NCI-H510A treated with DMSO at 0.1 percent for 48 hours (cell line): ENCODE measurements at regions not wholly inside any gene's neighbourhood (a gene's known extent, or its start where the extent isn't known, plus 50 kb on each side); places are given as distances from the start of the nearest gene placed in this dataset.
"Not testable (repeated sequence)": the region's sequence is repeated elsewhere in the genome, so short reads cannot be mapped to it uniquely, and the experiment has no call there.

ENCODE experiments used
- DNase-seq: peaks from one replicate; lab custom pipeline; 2025; lab: John Stamatoyannopoulos, UW

- DNase-seq: no peak
Observed at GRCh38 chr2:167792126-167792525, 455.3 kb downstream of the STK39 start.

DNA sequence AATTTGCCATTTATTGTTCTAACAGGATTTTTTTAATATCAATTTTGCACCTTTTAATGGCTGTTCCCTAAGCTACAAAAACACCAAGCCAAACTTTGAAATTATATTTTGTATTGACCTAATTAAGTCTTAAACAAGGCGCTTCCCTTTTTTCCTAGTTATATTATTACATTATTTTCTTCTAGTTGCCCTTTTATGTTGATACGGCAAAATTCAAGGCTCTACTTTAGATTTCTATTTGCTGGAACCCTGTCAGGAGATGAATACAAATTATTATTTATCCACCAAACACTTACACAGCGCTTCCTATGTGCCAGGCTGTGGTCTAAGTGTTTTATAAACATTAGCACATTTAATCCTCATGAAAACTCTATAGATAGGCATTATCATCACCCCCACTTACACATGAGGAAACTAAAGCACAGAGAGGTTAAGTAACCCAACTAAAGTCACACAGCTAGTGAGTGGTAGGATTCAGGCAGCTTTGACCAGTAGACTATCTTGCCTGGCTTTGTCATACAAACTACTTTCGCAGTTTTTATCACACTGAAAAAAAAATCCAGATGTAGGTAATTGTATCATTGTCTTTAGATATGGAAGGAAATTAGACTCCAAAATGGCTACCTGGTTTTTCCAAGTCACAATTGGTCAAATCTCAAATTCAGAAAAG, 456.5 kb downstream of the STK39 start:
- no peak for DNase-seq

DNA sequence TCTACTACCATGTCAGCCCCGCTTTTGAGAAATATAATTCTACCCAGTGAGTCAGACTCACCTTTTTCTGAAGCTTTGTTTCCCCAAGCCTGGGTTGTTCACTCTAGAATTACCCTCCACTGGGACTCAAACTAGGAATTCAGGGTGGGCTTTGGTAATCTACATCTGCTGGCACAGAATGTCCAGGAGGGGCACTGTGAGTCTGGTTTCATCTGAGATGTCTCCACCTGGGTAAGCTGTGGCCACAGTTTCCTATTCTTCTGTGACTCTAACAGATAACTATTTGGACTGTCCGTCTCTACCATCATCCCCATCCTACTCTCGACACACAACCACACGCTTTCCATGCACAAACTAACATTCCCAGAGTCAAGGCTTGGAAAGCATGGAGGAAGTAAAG, 457.2 kb downstream of the STK39 start:
- DNase-seq: no peak

DNA sequence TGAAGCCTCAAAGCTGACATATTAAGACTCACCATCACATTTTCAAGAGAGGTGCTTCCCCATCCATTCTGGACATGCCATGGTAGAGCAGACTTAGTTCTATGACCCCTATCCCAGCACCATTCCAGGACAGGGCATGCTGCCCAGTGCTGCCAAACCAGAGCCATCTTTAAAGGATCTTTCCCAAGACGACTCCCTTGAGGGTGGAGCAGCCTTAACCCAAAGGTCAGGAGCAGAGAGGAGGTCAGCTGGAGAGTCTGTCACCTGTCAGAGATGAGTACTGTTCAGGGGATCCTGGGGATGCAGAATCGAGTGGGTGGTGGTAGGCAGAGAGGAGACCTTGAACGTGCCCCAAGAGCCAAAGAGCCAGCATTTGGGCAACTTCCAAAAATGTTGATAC, 459.8 kb downstream of the STK39 start:
- DNase-seq: no peak

DNA sequence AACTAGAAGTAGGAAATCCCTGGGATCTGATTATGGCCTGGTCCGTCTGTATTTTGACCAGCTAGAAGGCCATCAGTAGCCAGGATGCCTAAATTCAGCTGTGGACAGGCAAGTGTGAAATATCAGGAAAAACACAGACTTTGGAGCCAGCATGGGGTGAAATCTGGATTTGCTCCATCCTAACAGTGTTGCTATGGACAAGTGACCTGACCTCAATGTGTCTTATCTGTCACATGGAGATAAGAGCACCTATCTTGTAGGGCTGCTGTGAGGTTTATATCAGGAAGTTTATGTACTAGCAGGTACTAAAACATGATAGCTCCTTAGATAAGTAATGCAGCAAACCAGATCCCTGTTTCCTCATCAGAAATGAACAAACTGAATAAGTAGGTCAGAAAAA, 460.4 kb downstream of the STK39 start:
- DNase-seq: no peak

DNA sequence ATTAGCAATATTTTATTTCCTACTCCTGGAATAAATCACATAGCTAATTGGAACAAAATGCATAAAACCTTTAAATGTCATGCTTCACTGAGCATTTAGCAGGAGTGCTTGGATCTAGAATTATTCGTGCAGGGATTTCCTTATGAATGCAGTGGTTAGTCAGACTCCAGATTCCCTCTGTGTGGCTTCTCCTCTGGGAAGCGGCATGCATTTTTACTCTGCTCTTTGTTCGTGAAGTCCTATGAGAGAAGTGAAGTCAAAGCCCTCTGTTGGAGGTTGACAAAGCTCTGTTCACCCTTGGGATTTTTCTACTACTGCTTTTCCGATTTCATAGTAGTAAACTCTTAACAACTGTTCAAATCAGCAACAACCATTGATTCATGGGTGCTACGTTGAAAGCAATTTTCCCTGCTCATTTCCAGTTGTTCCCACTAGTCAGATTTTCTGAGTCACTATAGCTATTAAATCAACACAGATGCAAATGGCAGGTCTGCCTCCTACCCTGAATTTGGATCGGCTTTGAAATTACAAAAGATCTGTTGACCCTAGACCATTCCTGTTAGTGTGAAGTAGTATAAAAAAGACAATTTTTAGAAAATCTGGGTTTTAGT, 461.7 kb downstream of the STK39 start:
- DNase-seq: no peak

- no peak for DNase-seq
Observed at GRCh38 chr2:167784084-167784425, 463.3 kb downstream of the STK39 start.

GRCh38 chr2:167783261-167784083, 463.9 kb downstream of the STK39 start:
- DNase-seq: no peak

GRCh38 chr2:167781629-167782028, 465.8 kb downstream of the STK39 start:
- not testable (repeated sequence) for DNase-seq

- DNase-seq: no peak
Observed at GRCh38 chr2:167776359-167776758, 471.0 kb downstream of the STK39 start.

GRCh38 chr2:167771628-167772027, 475.8 kb downstream of the STK39 start:
- no peak for DNase-seq

GRCh38 chr2:167769020-167769419, 478.4 kb downstream of the STK39 start:
- no peak for DNase-seq

DNA sequence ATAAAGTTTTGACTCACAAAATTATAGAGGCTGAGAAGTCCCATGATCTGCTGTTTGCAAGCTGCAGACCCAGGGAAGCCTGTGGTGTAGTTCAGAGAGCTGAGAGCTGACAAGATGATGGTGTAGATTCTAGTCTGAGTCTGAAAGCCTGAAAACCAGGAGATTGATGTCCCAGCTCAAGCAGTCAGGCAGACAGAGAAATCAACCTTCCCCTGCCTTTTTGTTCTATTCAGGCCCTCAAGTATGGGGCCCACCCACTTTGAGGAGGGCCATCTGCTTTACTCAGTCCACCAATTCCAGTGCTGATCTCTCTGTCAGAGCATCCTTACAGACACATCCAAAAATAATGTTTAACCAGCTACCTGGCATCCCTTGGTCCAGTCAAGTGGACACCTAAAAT, 479.6 kb downstream of the STK39 start:
- DNase-seq: no peak

DNA sequence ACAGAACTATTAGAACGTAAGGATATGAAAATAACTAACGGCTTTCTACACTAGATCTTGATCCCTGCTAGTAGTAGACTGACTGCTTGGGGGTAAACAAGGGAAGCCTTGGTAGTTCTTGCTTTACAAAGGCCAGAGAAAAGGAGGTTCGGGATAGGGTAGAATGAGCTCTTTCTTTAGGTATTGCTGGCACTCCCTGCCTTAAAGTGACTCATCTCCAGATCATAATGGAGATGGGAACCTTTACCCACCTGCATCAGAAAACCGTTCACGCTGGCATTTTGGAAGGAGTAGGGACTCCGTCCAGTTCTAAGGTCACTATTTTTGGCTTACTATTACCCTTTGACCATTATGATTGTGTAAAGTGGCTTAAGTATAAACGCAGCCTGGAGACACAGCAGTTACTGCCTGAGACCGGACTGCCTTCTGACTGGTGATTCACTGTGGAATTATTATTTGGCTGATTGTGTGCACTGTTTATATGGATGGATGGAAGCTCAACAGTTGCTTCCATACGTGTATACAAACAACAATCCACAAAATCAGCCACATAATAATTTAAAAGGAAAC, 482.5 kb downstream of the STK39 start:
- no peak for DNase-seq

DNA sequence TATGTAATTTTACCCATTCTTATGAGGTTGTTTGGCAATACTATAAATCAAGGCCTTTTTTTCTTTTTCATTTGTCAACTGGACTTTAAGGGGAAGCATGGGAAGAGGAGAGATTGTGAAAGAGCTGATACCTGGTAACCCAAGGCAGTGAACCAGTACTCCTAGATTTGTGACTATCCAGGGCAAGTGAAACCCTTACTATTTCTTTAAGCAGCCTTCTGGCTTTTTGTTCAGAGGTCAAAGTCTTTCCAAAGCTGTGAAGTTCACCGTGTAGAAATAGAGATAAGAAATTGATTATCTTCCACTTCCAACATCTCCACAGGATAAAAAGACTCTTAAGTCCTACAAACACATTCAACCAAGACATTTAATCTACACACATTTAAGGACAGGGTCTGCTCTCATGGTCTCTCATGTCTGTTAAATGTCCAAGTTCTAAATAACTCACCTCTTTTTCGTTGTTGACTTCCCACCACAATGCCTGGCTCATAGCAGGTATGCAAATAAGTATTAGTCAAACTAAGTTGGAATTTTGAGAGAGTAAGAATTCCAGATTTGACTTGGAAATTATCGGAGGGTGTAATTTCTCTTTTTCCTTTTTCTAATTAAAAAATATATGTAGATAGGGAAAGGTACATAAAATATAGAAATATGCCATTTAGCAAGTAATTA, 485.8 kb downstream of the STK39 start:
- DNase-seq: no peak

GRCh38 chr2:167759531-167759930, 487.9 kb downstream of the STK39 start:
- no peak for DNase-seq

GRCh38 chr2:167758292-167758691, 489.1 kb downstream of the STK39 start:
- no peak for DNase-seq

DNA sequence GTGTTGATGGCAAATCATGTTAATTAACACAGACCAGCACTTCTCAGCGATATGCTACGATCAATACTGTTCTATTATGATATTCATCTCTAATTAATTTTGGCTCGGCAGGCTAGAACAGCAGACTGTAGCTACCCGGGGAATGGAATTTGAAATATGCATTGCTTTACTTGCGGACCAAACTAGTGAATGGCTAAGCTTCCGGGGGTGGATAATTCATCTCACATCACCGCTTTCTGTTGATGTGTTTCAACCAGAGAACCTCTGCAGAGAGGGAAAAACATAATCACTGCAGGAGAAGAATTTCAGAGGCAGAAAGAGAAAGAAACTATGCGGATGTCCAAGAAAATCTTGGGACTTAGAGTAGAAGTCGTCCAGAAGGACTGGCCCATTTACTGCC, 490.9 kb downstream of the STK39 start:
- DNase-seq: no peak

GRCh38 chr2:167753142-167753541, 494.3 kb downstream of the STK39 start:
- DNase-seq: no peak

DNA sequence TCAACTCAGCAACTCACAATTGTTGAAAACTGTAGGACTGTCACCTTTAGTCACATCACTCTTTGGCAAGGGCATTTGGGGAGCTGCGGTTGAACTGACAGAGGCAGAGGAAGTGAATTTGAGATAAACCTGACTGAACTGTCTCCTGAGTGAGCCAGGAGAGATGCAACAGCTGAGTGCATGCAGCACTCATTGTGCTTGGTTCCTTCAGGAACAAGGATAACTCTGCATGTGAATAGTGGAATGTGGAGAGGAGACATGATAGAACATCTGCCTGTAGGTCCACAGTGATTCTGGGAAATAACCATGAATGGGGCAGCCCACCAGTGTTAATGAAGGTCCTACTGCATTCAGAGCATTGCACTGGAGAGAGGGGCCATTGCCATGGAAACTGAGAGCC, 494.7 kb downstream of the STK39 start:
- DNase-seq: no peak

DNA sequence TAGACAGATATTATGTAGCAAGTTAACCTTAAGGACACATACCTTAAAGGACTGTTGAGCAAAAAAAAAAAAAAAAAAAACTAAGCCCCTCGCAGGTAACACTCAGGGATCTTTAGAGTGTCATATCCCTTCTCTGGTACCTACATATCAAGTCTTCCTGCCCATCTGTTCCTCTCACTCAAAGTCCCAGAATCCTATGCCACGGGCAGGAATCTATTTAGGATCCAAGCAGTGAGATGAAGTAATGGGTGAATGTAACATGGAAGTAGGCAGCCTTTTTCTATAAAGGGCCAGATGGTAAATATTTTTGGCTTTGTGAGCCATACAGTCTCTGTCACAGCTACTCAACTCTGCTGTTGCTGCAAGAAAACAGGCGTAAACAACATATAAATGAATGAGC, 496.7 kb downstream of the STK39 start:
- DNase-seq: no peak

DNA sequence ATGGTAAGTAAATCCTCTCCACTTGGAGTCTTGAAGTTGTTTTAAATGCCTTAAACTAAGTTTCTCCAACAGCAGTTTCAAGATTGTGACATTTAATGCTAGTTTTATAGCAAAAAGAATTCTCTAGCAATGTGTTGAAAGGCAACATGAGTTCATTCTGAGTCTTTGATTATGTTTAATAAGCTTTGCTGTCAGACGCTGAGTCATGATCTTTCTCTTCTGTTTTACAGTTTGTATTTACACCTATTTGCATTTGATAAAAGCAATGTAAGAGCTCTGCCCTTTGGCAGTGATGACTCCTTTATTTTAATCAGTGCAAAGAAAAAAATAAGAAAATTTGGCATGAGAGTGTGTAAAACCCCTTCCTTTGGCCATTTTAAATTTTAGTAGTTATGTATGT, 497.7 kb downstream of the STK39 start:
- no peak for DNase-seq
